GM21515 (cell line): ENCODE measurements at regions not wholly inside any gene's neighbourhood (a gene's known extent, or its start where the extent isn't known, plus 50 kb on each side); places are given as distances from the start of the nearest gene placed in this dataset.

Experiments used
- ATAC-seq: cut with Tn5 transposase; IDR thresholded peaks from one replicate; pipeline ENCODE4 v1.9.1; 2021; ENCODE audit not compliant: unreplicated experiment

GRCh38 chr1:216825557-216825956, 102.3 kb upstream of the ESRRG start:
- ATAC-seq, result no peak

- ATAC-seq, result no peak
Observed at GRCh38 chr1:216824511-216824910, 101.3 kb upstream of the ESRRG start.

GRCh38 chr1:216823731-216824130, 100.5 kb upstream of the ESRRG start:
- ATAC-seq, result no peak

GRCh38 chr1:216822480-216822879, 99.3 kb upstream of the ESRRG start:
- no peak for ATAC-seq

- no peak for ATAC-seq
Observed at GRCh38 chr1:216820345-216820744, 97.1 kb upstream of the ESRRG start.

GRCh38 chr1:216818284-216818683, 95.1 kb upstream of the ESRRG start:
- no peak for ATAC-seq

- ATAC-seq, result no peak
Observed at GRCh38 chr1:216815260-216816131, 92.3 kb upstream of the ESRRG start.

GRCh38 chr1:216814576-216815259, 91.5 kb upstream of the ESRRG start:
- ATAC-seq, result no peak

- no peak for ATAC-seq
Observed at GRCh38 chr1:216812966-216813365, 89.7 kb upstream of the ESRRG start.

- ATAC-seq, result no peak
Observed at GRCh38 chr1:216809649-216810048, 86.4 kb upstream of the ESRRG start.

- no peak for ATAC-seq
Observed at GRCh38 chr1:216807696-216808095, 84.5 kb upstream of the ESRRG start.

GRCh38 chr1:216805953-216806352, 82.7 kb upstream of the ESRRG start:
- no peak for ATAC-seq

- no peak for ATAC-seq
Observed at GRCh38 chr1:216805233-216805632, 82.0 kb upstream of the ESRRG start.

- no peak for ATAC-seq
Observed at GRCh38 chr1:216804111-216804510, 80.9 kb upstream of the ESRRG start.

GRCh38 chr1:216794586-216794985, 71.4 kb upstream of the ESRRG start:
- no peak for ATAC-seq

- no peak for ATAC-seq
Observed at GRCh38 chr1:216793973-216794372, 70.7 kb upstream of the ESRRG start.

- no peak for ATAC-seq
Observed at GRCh38 chr1:216793303-216793702, 70.1 kb upstream of the ESRRG start.

GRCh38 chr1:216788671-216789070, 65.4 kb upstream of the ESRRG start:
- no peak for ATAC-seq

- ATAC-seq, result no peak
Observed at GRCh38 chr1:216785737-216786136, 62.5 kb upstream of the ESRRG start.

GRCh38 chr1:216785221-216785620, 62.0 kb upstream of the ESRRG start:
- no peak for ATAC-seq

- no peak for ATAC-seq
Observed at GRCh38 chr1:216779686-216780085, 56.5 kb upstream of the ESRRG start.

- ATAC-seq, result no peak
Observed at GRCh38 chr1:216778737-216779136, 55.5 kb upstream of the ESRRG start.
